HG03039 (cell line): ENCODE measurements at regions not wholly inside any gene's neighbourhood (a gene's known extent, or its start where the extent isn't known, plus 50 kb on each side); places are given as distances from the start of the nearest gene placed in this dataset.

Source experiments
- ATAC-seq: cut with Tn5 transposase; IDR thresholded peaks from one replicate; pipeline ENCODE4 v1.9.1; 2021; ENCODE audit warnings: mild to moderate bottlenecking, moderate library complexity; ENCODE audit not compliant: unreplicated experiment

GRCh38 chr10:29858702-29859267, 200.6 kb downstream of the JCAD start:
- ATAC-seq, result no peak

GRCh38 chr10:29857843-29858701, 201.3 kb downstream of the JCAD start:
- no peak for ATAC-seq

- ATAC-seq, result no peak
Observed at GRCh38 chr10:29856295-29856694, 203.1 kb downstream of the JCAD start.

- no peak for ATAC-seq
Observed at GRCh38 chr10:29853913-29854312, 205.5 kb downstream of the JCAD start.

- no peak for ATAC-seq
Observed at GRCh38 chr10:29851241-29851640, 208.1 kb downstream of the JCAD start.

- ATAC-seq, result no peak
Observed at GRCh38 chr10:29850371-29850770, 209.0 kb downstream of the JCAD start.

GRCh38 chr10:29849886-29850285, 209.5 kb downstream of the JCAD start:
- no peak for ATAC-seq

- ATAC-seq, result no peak
Observed at GRCh38 chr10:29849126-29849833, 210.1 kb downstream of the JCAD start.

- no peak for ATAC-seq
Observed at GRCh38 chr10:29846881-29847280, 212.1 kb upstream of the SVIL start.

GRCh38 chr10:29845166-29845565, 210.4 kb upstream of the SVIL start:
- no peak for ATAC-seq

- ATAC-seq, result no peak
Observed at GRCh38 chr10:29843143-29843542, 208.4 kb upstream of the SVIL start.

GRCh38 chr10:29841724-29842649, 207.2 kb upstream of the SVIL start:
- ATAC-seq, result no peak

GRCh38 chr10:29840516-29841276, 205.9 kb upstream of the SVIL start:
- ATAC-seq, result no peak

GRCh38 chr10:29839826-29840515, 205.2 kb upstream of the SVIL start:
- no peak for ATAC-seq

GRCh38 chr10:29838539-29838938, 203.8 kb upstream of the SVIL start:
- no peak for ATAC-seq

- no peak for ATAC-seq
Observed at GRCh38 chr10:29837586-29837985, 202.8 kb upstream of the SVIL start.

GRCh38 chr10:29836396-29836795, 201.6 kb upstream of the SVIL start:
- no peak for ATAC-seq

GRCh38 chr10:29835055-29835454, 200.3 kb upstream of the SVIL start:
- no peak for ATAC-seq
